ENCODE measurements at regions not wholly inside any gene's neighbourhood (a gene's known extent, or its start where the extent isn't known, plus 50 kb on each side); places are given as distances from the start of the nearest gene placed in this dataset.

- no peak for DNase-seq (ENCODE audit: low read depth)
These were observed 1048.2 kb downstream of the TTLL7 start for GRCh38 chr1:82950606-82951200.

- no peak for DNase-seq (ENCODE audit: low read depth)
These were observed 1050.5 kb downstream of the TTLL7 start for GRCh38 chr1:82948386-82948785.

GRCh38 chr1:82947278-82947677, 1051.7 kb downstream of the TTLL7 start:
- no peak for DNase-seq (ENCODE audit: low read depth)

GRCh38 chr1:82946096-82946605, 1052.8 kb downstream of the TTLL7 start:
- no peak for DNase-seq (ENCODE audit: low read depth)

GRCh38 chr1:82944822-82945221, 1054.1 kb downstream of the TTLL7 start:
- DNase-seq (ENCODE audit: low read depth), result no peak

- DNase-seq (ENCODE audit: low read depth), result no peak
These were observed 1064.9 kb downstream of the TTLL7 start for GRCh38 chr1:82934074-82934473.

- DNase-seq (ENCODE audit: low read depth), result no peak
These were observed 1066.2 kb downstream of the TTLL7 start for GRCh38 chr1:82932727-82933126.

GRCh38 chr1:82932207-82932606, 1066.7 kb downstream of the TTLL7 start:
- no peak for DNase-seq (ENCODE audit: low read depth)

- no peak for DNase-seq (ENCODE audit: low read depth)
These were observed 1067.9 kb downstream of the TTLL7 start for GRCh38 chr1:82931006-82931405.

- no peak for DNase-seq (ENCODE audit: low read depth)
These were observed 1071.2 kb downstream of the TTLL7 start for GRCh38 chr1:82927753-82928152.

GRCh38 chr1:82924666-82925065, 1074.3 kb downstream of the TTLL7 start:
- no peak for DNase-seq (ENCODE audit: low read depth)

GRCh38 chr1:82923931-82924330, 1075.0 kb downstream of the TTLL7 start:
- DNase-seq (ENCODE audit: low read depth), result no peak

GRCh38 chr1:82921759-82922158, 1077.2 kb downstream of the TTLL7 start:
- DNase-seq (ENCODE audit: low read depth), result no peak

GRCh38 chr1:82920418-82921248, 1078.3 kb downstream of the TTLL7 start:
- DNase-seq (ENCODE audit: low read depth), result no peak

- no peak for DNase-seq (ENCODE audit: low read depth)
These were observed 1079.1 kb downstream of the TTLL7 start for GRCh38 chr1:82919837-82920236.

- no peak for DNase-seq (ENCODE audit: low read depth)
These were observed 1091.6 kb downstream of the TTLL7 start for GRCh38 chr1:82907313-82907712.

- DNase-seq (ENCODE audit: low read depth), result no peak
These were observed 1095.3 kb downstream of the TTLL7 start for GRCh38 chr1:82903626-82904025.

GRCh38 chr1:82901561-82901960, 1097.4 kb downstream of the TTLL7 start:
- DNase-seq (ENCODE audit: low read depth), result no peak

- DNase-seq (ENCODE audit: low read depth), result no peak
These were observed 1097.8 kb downstream of the TTLL7 start for GRCh38 chr1:82901118-82901517.

GRCh38 chr1:82899017-82899416, 1098.3 kb downstream of the ADGRL2 start:
- no peak for DNase-seq (ENCODE audit: low read depth)

- DNase-seq (ENCODE audit: low read depth), result no peak
These were observed 1096.8 kb downstream of the ADGRL2 start for GRCh38 chr1:82897549-82897948.

- no peak for DNase-seq (ENCODE audit: low read depth)
These were observed 1095.3 kb downstream of the ADGRL2 start for GRCh38 chr1:82896036-82896435.

GRCh38 chr1:82894635-82895034, 1093.9 kb downstream of the ADGRL2 start:
- DNase-seq (ENCODE audit: low read depth), result no peak

Measured in GM04504 (cell line).